ENCODE measurements at regions not wholly inside any gene's neighbourhood (a gene's known extent, or its start where the extent isn't known, plus 50 kb on each side); places are given as distances from the start of the nearest gene placed in this dataset.

DNA sequence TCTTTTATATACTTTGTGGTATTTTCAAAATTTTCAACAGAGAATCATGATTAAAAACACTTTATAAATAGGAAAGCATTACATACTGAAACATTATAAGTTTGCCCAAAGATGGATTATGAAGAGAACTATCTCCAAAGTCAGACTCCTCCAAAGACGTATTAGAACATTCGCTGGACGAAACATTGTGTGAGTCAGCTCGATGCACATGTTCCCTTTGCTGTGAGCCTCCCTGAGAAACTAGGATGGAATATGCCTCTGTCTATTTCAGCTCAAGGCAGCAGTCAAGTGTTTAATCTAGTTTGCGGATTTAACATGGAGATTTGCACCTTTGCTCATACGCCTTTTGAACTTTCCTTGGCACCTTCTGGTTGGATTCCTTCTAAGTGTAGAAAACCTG lies 92.2 kb upstream of the NCKAP5 start:
- no peak for TF ChIP-seq EZH2phosphoT487 (IDR thresholded peaks at IDR 0.05; ENCODE audit: borderline replicate concordance, low read length)
- TF ChIP-seq, protein P1, sequence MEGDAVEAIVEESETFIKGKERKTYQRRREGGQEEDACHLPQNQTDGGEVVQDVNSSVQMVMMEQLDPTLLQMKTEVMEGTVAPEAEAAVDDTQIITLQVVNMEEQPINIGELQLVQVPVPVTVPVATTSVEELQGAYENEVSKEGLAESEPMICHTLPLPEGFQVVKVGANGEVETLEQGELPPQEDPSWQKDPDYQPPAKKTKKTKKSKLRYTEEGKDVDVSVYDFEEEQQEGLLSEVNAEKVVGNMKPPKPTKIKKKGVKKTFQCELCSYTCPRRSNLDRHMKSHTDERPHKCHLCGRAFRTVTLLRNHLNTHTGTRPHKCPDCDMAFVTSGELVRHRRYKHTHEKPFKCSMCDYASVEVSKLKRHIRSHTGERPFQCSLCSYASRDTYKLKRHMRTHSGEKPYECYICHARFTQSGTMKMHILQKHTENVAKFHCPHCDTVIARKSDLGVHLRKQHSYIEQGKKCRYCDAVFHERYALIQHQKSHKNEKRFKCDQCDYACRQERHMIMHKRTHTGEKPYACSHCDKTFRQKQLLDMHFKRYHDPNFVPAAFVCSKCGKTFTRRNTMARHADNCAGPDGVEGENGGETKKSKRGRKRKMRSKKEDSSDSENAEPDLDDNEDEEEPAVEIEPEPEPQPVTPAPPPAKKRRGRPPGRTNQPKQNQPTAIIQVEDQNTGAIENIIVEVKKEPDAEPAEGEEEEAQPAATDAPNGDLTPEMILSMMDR (IDR thresholded peaks at IDR 0.05; ENCODE audit: low read depth, low read length, poor library complexity, severe bottlenecking): no peak
- Histone ChIP-seq H3K4me1 (ENCODE audit: control insufficient read depth, low read length) (no peaks in the 10 kb centered on the region), H3K4me3 (ENCODE audit: low read length) (no peak overlapping the region), H3K9me3 (ENCODE audit: control insufficient read depth, insufficient read depth, low read length) (no peaks in the 10 kb centered on the region), H3K27ac (ENCODE audit: low read depth, low read length) (no peak overlapping the region), H4K20me1 (ENCODE audit: control insufficient read depth, insufficient read depth, low read depth, low read length) (no peaks in the 10 kb centered on the region), H3K79me2 (ENCODE audit: control insufficient read depth, low read length) (no peaks in the 10 kb centered on the region), H3F3A (ENCODE audit: control insufficient read depth, insufficient read depth) (no peaks in the 10 kb centered on the region), H3K27me3 (ENCODE audit: control insufficient read depth, low read length) (no peaks in the 10 kb centered on the region), H3K9me2 (replicated peaks; ENCODE audit: control insufficient read depth, low read length) (no peaks in the 10 kb centered on the region), H3K4me2 (ENCODE audit: low read length) (no peak overlapping the region), H3K36me3 (ENCODE audit: control insufficient read depth, low read length) (no peaks in the 10 kb centered on the region)

DNA sequence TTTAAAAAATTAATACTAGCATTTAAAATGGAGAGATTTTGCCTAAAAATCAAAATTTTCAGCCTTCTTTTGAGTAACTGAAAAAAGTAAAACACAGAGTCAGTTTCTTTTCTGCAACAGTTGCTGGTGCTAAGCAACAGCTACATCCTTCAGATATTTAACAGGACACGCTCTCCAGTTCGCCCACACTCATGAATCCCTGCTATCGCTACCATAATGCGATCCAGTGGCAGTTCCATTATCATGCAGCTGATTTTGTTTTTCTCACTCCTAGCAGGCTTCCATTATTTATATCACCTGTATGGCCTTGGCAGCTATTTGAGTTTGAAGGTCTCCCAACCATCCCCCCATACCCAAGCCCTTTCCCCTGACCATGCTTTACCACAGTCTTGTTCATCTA lies 93.1 kb upstream of the NCKAP5 start:
- no peaks in the 10 kb centered on the region for H3K27me3 ChIP-seq (ENCODE audit: control insufficient read depth, low read length)
- H3K9me3 ChIP-seq (ENCODE audit: control insufficient read depth, insufficient read depth, low read length): no peaks in the 10 kb centered on the region
- no peak overlapping the region for H3K27ac ChIP-seq (ENCODE audit: low read depth, low read length)
- H3K36me3 ChIP-seq (ENCODE audit: control insufficient read depth, low read length): no peaks in the 10 kb centered on the region
- no peaks in the 10 kb centered on the region for H3K79me2 ChIP-seq (ENCODE audit: control insufficient read depth, low read length)
- no peaks in the 10 kb centered on the region for H3K4me1 ChIP-seq (ENCODE audit: control insufficient read depth, low read length)
- no peaks in the 10 kb centered on the region for H3F3A ChIP-seq (ENCODE audit: control insufficient read depth, insufficient read depth)
- no peak overlapping the region for H3K4me3 ChIP-seq (ENCODE audit: low read length)
- H4K20me1 ChIP-seq (ENCODE audit: control insufficient read depth, insufficient read depth, low read depth, low read length): no peaks in the 10 kb centered on the region
- no peak overlapping the region for H3K4me2 ChIP-seq (ENCODE audit: low read length)
- H3K9me2 ChIP-seq (replicated peaks; ENCODE audit: control insufficient read depth, low read length): no peaks in the 10 kb centered on the region
- TF ChIP-seq EZH2phosphoT487 (IDR thresholded peaks at IDR 0.05; ENCODE audit: borderline replicate concordance, low read length): no peak
- TF ChIP-seq, protein P1 (IDR thresholded peaks at IDR 0.05; ENCODE audit: low read depth, low read length, poor library complexity, severe bottlenecking): no peak

DNA sequence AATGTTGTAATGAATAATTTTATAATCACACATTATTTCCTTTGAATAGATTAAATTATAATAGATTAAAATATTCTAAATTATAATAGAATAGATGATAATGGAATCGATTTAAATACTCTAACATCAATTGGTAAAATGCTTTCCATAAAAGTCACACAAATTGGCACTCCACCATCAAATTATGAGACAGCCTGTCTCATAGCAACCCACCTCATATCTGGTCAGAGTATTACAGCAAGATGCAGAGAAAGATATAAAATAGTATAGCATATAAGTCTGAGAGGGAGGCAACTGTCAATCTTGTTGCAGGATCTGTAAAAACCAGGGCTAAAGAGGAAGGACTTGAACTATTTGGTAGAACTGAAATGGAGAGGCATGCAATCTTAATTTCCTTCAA lies 98.4 kb upstream of the NCKAP5 start:
- Histone ChIP-seq H3K27ac (ENCODE audit: low read depth, low read length) (no peak overlapping the region), H3K27me3 (ENCODE audit: control insufficient read depth, low read length) (no peaks in the 10 kb centered on the region), H3K4me2 (ENCODE audit: low read length) (no peak overlapping the region)

More for the DNA sequence above, 98.4 kb upstream of the NCKAP5 start:
- Histone ChIP-seq H3F3A (ENCODE audit: control insufficient read depth, insufficient read depth) (no peaks in the 10 kb centered on the region), H3K79me2 (ENCODE audit: control insufficient read depth, low read length) (no peaks in the 10 kb centered on the region), H3K4me1 (ENCODE audit: control insufficient read depth, low read length) (no peaks in the 10 kb centered on the region), H3K9me2 (replicated peaks; ENCODE audit: control insufficient read depth, low read length) (no peaks in the 10 kb centered on the region), H3K9me3 (ENCODE audit: control insufficient read depth, insufficient read depth, low read length) (no peaks in the 10 kb centered on the region), H3K4me3 (ENCODE audit: low read length) (no peak overlapping the region), H4K20me1 (ENCODE audit: control insufficient read depth, insufficient read depth, low read depth, low read length) (no peaks in the 10 kb centered on the region), H3K36me3 (ENCODE audit: control insufficient read depth, low read length) (no peaks in the 10 kb centered on the region)
- TF ChIP-seq EZH2phosphoT487 (IDR thresholded peaks at IDR 0.05; ENCODE audit: borderline replicate concordance, low read length): no peak
- TF ChIP-seq, protein P1 (IDR thresholded peaks at IDR 0.05; ENCODE audit: low read depth, low read length, poor library complexity, severe bottlenecking): no peak

All from DOHH2 (cell line).